Vagina (tissue), 2 donors: ENCODE measurements at regions not wholly inside any gene's neighbourhood (a gene's known extent, or its start where the extent isn't known, plus 50 kb on each side); places are given as distances from the start of the nearest gene placed in this dataset.

Experiments used
- CTCF ChIP-seq, 3 experiments: fragments of 450-650 bp in 2 of 3; fragments of 200-600 bp in 1 of 3; sonication (generic) in 1 of 3; IDR thresholded peaks; one replicate each; pipeline ENCODE4 v1.5.1; 2017 to 2019; ENCODE audit warnings: antibody characterized with exemption in 3 of 3, mild to moderate bottlenecking in 2 of 3, moderate library complexity in 2 of 3
- POLR2A ChIP-seq, 2 donors: fragments of 450-650 bp; IDR thresholded peaks; one replicate each; pipeline ENCODE4 v1.6.1; 2017; ENCODE audit warnings: antibody characterized with exemption in 2 of 2, mild to moderate bottlenecking in 2 of 2, moderate library complexity in 2 of 2
- POLR2AphosphoS5 ChIP-seq, 2 donors: sonication (generic); formaldehyde crosslinking; IDR thresholded peaks; one replicate each; pipeline ENCODE4 v1.9.0; 2017; ENCODE audit warnings: antibody characterized with exemption in 2 of 2, mild to moderate bottlenecking in 2 of 2, low read depth in 1 of 2; ENCODE audit not compliant: insufficient read depth in 1 of 2

DNA sequence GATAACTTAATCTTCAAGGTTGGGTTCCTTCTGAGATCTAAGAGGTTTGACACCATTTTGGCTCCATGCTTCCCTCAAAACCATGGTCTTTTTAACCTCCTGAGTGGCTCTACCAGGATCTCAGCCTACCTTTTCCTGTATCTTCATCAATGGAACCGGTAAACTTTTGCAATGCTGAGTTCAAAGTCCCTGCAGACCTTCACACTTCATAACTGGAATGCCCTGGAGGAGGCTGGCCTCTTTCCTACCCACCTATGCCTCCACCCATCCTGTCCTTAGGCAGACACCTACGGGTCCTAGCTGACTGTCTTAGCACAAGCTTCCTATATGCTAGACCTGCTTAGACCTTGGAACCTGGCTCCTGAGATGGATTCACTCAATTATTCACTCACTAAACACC, 89.5 kb upstream of the EEA1 start:
- TF ChIP-seq CTCF (IDR thresholded peaks at IDR 0.05) (no peak), POLR2A (IDR thresholded peaks at IDR 0.05) (no peak), POLR2AphosphoS5 (IDR thresholded peaks at IDR 0.05; ENCODE audit: insufficient read depth in 1 of 2, low read depth in 1 of 2) (no peak)
